ENCODE measurements at regions not wholly inside any gene's neighbourhood (a gene's known extent, or its start where the extent isn't known, plus 50 kb on each side); places are given as distances from the start of the nearest gene placed in this dataset.

DNA sequence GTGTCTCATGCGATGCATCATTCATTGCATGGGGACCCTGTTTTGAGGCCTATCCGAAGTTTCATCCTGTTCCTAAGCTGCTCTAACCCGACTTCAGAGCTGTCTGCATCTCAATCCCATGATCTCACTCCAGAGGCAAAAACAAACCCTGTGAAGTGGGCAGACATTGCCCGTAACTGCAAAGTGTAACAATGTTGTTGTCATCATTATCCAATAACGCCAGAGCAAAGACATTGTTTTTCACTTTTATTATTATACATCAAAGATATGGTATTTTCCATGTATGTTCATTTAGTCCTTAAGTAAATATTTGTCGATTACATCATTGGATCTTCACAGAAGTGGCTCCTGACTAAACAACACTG, 246.7 kb downstream of the KLF6 start:
- no peak overlapping the region for H2AFZ ChIP-seq (ENCODE audit: low read length)
- H3K4me3 ChIP-seq (replicated peaks in 1 of 4; ENCODE audit: control extremely low read depth in 1 of 4, insufficient read depth in 1 of 4, low read depth in 3 of 4, low read length in 4 of 4): no peak overlapping the region
- no peaks in the 10 kb centered on the region for H3K9me3 ChIP-seq (ENCODE audit: control insufficient read depth, insufficient read depth, low read depth, low read length)
- H3K36me3 ChIP-seq (ENCODE audit: control insufficient read depth, insufficient read depth, low read length): no peaks in the 10 kb centered on the region
- H3K4me2 ChIP-seq (ENCODE audit: extremely low read depth, insufficient read depth, low read length): no peak overlapping the region
- DNase-seq (ENCODE audit: low read depth in 2 of 2): peak in 1 of 2 donors; percentile 47
- TF ChIP-seq, protein P1, sequence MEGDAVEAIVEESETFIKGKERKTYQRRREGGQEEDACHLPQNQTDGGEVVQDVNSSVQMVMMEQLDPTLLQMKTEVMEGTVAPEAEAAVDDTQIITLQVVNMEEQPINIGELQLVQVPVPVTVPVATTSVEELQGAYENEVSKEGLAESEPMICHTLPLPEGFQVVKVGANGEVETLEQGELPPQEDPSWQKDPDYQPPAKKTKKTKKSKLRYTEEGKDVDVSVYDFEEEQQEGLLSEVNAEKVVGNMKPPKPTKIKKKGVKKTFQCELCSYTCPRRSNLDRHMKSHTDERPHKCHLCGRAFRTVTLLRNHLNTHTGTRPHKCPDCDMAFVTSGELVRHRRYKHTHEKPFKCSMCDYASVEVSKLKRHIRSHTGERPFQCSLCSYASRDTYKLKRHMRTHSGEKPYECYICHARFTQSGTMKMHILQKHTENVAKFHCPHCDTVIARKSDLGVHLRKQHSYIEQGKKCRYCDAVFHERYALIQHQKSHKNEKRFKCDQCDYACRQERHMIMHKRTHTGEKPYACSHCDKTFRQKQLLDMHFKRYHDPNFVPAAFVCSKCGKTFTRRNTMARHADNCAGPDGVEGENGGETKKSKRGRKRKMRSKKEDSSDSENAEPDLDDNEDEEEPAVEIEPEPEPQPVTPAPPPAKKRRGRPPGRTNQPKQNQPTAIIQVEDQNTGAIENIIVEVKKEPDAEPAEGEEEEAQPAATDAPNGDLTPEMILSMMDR (conservative IDR thresholded peaks at IDR 0.05 in 1 of 2, IDR thresholded peaks at IDR 0.05 in 1 of 2; ENCODE audit: low read depth in 1 of 2, low read length in 2 of 2): no peak
- no peak for TF ChIP-seq EZH2 (IDR thresholded peaks at IDR 0.05; ENCODE audit: low read length, missing control alignments)
- peaks cover 14% of the 10 kb centered on the region for H3K4me1 ChIP-seq (ENCODE audit: control insufficient read depth, extremely low read depth, insufficient read depth, low read length)
- no peaks in the 10 kb centered on the region for H3K79me2 ChIP-seq (ENCODE audit: control insufficient read depth, insufficient read depth, low read length)
- peak overlapping the region; percentile 86 for H3K27ac ChIP-seq (ENCODE audit: insufficient read depth, low read length)
- H3K27me3 ChIP-seq (ENCODE audit: control insufficient read depth, insufficient read depth, low read length): no peaks in the 10 kb centered on the region
- H3K9ac ChIP-seq (ENCODE audit: insufficient read depth, low read length): no peak overlapping the region
- H4K20me1 ChIP-seq (ENCODE audit: control insufficient read depth, extremely low read depth, insufficient read depth, low read length): no peaks in the 10 kb centered on the region

DNA sequence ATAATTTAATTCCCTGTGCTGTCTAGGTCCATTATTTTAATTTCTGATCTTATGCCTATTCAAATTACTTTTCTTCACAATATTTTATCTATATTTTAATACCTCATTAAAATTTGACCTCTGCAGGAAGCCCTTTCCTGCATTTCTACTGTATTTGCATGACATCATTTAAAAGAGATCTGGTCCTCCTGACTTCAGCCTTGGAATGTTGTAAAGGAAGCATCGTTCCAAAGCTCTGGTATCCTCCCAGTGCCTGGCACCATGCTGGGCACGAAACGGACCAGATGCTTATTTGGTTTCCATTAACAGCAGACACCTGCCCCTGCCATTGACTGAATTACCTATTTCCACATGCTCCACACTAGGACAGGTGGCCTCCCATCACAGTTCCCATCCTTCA, 247.5 kb downstream of the KLF6 start:
- H3K27ac ChIP-seq (ENCODE audit: insufficient read depth, low read length): no peak overlapping the region
- H3K4me2 ChIP-seq (ENCODE audit: extremely low read depth, insufficient read depth, low read length): no peak overlapping the region
- no peaks in the 10 kb centered on the region for H3K79me2 ChIP-seq (ENCODE audit: control insufficient read depth, insufficient read depth, low read length)
- TF ChIP-seq, protein P1 (conservative IDR thresholded peaks at IDR 0.05 in 1 of 2, IDR thresholded peaks at IDR 0.05 in 1 of 2; ENCODE audit: low read depth in 1 of 2, low read length in 2 of 2): no peak
- TF ChIP-seq EZH2 (IDR thresholded peaks at IDR 0.05; ENCODE audit: low read length, missing control alignments): no peak
- no peaks in the 10 kb centered on the region for H3K36me3 ChIP-seq (ENCODE audit: control insufficient read depth, insufficient read depth, low read length)
- H2AFZ ChIP-seq (ENCODE audit: low read length): no peak overlapping the region
- H3K9me3 ChIP-seq (ENCODE audit: control insufficient read depth, insufficient read depth, low read depth, low read length): no peaks in the 10 kb centered on the region
- H3K4me1 ChIP-seq (ENCODE audit: control insufficient read depth, extremely low read depth, insufficient read depth, low read length): peaks cover 14% of the 10 kb centered on the region
- H3K4me3 ChIP-seq (replicated peaks in 1 of 4; ENCODE audit: control extremely low read depth in 1 of 4, insufficient read depth in 1 of 4, low read depth in 3 of 4, low read length in 4 of 4): no peak overlapping the region
- H4K20me1 ChIP-seq (ENCODE audit: control insufficient read depth, extremely low read depth, insufficient read depth, low read length): no peaks in the 10 kb centered on the region
- H3K27me3 ChIP-seq (ENCODE audit: control insufficient read depth, insufficient read depth, low read length): no peaks in the 10 kb centered on the region
- no peak for DNase-seq (ENCODE audit: low read depth in 2 of 2)
- no peak overlapping the region for H3K9ac ChIP-seq (ENCODE audit: insufficient read depth, low read length)

DNA sequence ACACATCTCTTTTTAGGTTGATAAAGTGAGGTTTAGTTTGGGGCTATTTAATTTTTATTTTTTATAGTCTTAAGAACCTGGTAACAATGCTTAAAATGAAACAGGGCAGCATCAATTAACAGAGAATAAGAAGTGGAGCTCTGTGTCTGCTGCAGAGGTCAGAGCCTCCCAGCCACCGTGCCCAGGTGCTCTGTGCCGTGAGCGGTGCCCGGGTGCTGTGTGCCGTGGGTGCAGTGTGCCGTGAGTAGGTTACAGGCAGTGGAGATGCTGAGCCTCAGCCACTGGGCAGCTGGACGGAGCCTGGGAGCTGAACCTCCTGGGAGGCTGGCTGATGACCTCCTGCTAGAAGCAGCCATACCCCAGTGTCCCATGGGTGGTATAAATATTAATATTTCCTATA, 250.0 kb downstream of the KLF6 start:
- no peaks in the 10 kb centered on the region for H4K20me1 ChIP-seq (ENCODE audit: control insufficient read depth, extremely low read depth, insufficient read depth, low read length)
- TF ChIP-seq, protein P1 (conservative IDR thresholded peaks at IDR 0.05 in 1 of 2, IDR thresholded peaks at IDR 0.05 in 1 of 2; ENCODE audit: low read depth in 1 of 2, low read length in 2 of 2): no peak
- no peak overlapping the region for H3K4me2 ChIP-seq (ENCODE audit: extremely low read depth, insufficient read depth, low read length)
- H3K36me3 ChIP-seq (ENCODE audit: control insufficient read depth, insufficient read depth, low read length): no peaks in the 10 kb centered on the region
- no peak overlapping the region for H3K27ac ChIP-seq (ENCODE audit: insufficient read depth, low read length)
- no peak overlapping the region for H3K9ac ChIP-seq (ENCODE audit: insufficient read depth, low read length)
- no peak overlapping the region for H2AFZ ChIP-seq (ENCODE audit: low read length)
- DNase-seq (ENCODE audit: low read depth in 2 of 2): no peak
- H3K79me2 ChIP-seq (ENCODE audit: control insufficient read depth, insufficient read depth, low read length): no peaks in the 10 kb centered on the region
- peaks cover 11% of the 10 kb centered on the region for H3K4me1 ChIP-seq (ENCODE audit: control insufficient read depth, extremely low read depth, insufficient read depth, low read length)
- H3K4me3 ChIP-seq (replicated peaks in 1 of 4; ENCODE audit: control extremely low read depth in 1 of 4, insufficient read depth in 1 of 4, low read depth in 3 of 4, low read length in 4 of 4): no peak overlapping the region
- no peaks in the 10 kb centered on the region for H3K27me3 ChIP-seq (ENCODE audit: control insufficient read depth, insufficient read depth, low read length)
- H3K9me3 ChIP-seq (ENCODE audit: control insufficient read depth, insufficient read depth, low read depth, low read length): no peaks in the 10 kb centered on the region
